WTC11 (cell line): ENCODE measurements at regions not wholly inside any gene's neighbourhood (a gene's known extent, or its start where the extent isn't known, plus 50 kb on each side); places are given as distances from the start of the nearest gene placed in this dataset.

Experiments used
- ELF4 ChIP-seq: sonication (generic); formaldehyde crosslinking; IDR thresholded peaks from 2 replicates; pipeline ENCODE4 v1.8.1; 2022; ENCODE audit warnings: low read depth, mild to moderate bottlenecking, moderate library complexity, missing genetic modification reagents
- GRHL2 ChIP-seq: fragments of 250-450 bp; sonication (Bioruptor Pico); IDR thresholded peaks from 2 replicates; pipeline ENCODE4 v1.8.0; 2022; ENCODE audit warnings: mild to moderate bottlenecking, moderate library complexity; ENCODE audit not compliant: insufficient replicate concordance, severe bottlenecking
- IRF2 ChIP-seq: sonication (generic); formaldehyde crosslinking; IDR thresholded peaks from 2 replicates; pipeline ENCODE4 v1.8.0; 2022; ENCODE audit warnings: low read depth, missing genetic modification reagents, borderline replicate concordance
- NR3C1 ChIP-seq: sonication (generic); formaldehyde crosslinking; conservative IDR thresholded peaks from 2 replicates; pipeline ENCODE4 v1.8.1; 2023; ENCODE audit warnings: low read depth, mild to moderate bottlenecking, missing genetic modification reagents
- OVOL2 ChIP-seq: fragments of 250-450 bp; sonication (Bioruptor Pico); IDR thresholded peaks from 2 replicates; pipeline ENCODE4 v1.9.0; 2021; ENCODE audit warnings: mild to moderate bottlenecking, borderline replicate concordance
- RELA ChIP-seq: sonication (generic); formaldehyde crosslinking; IDR thresholded peaks from 2 replicates; pipeline ENCODE4 v1.8.1; 2022; ENCODE audit warnings: missing genetic modification reagents, mild to moderate bottlenecking, borderline replicate concordance
- SP1 ChIP-seq: sonication (generic); formaldehyde crosslinking; conservative IDR thresholded peaks from 2 replicates; pipeline ENCODE4 v1.8.1; 2022; ENCODE audit warnings: missing genetic modification reagents
- ZNF232 ChIP-seq: sonication (generic); formaldehyde crosslinking; IDR thresholded peaks from 2 replicates; pipeline ENCODE4 v1.8.0; 2022; ENCODE audit warnings: mild to moderate bottlenecking, missing genetic modification reagents
- TF ChIP-seq, protein P1 (sequence below): sonication (generic); formaldehyde crosslinking; IDR thresholded peaks from 2 replicates; pipeline ENCODE4 v1.8.0; 2022; ENCODE audit warnings: missing genetic modification reagents
- TF ChIP-seq, protein P2 (sequence below): fragments of 200-600 bp; IDR thresholded peaks from 2 replicates; pipeline ENCODE4 v1.8.0; 2022; ENCODE audit warnings: antibody characterized with exemption
- TF ChIP-seq, protein P3 (sequence below): sonication (generic); formaldehyde crosslinking; conservative IDR thresholded peaks from 2 replicates; pipeline ENCODE4 v1.8.1; 2023; ENCODE audit warnings: mild to moderate bottlenecking, low read depth, missing genetic modification reagents, moderate library complexity
- TF ChIP-seq, protein P4 (sequence below): sonication (generic); formaldehyde crosslinking; IDR thresholded peaks from 2 replicates; pipeline ENCODE4 v1.8.1; 2023; ENCODE audit warnings: mild to moderate bottlenecking, missing genetic modification reagents
- TF ChIP-seq, protein P5 (sequence below): sonication (generic); formaldehyde crosslinking; IDR thresholded peaks from 2 replicates; pipeline ENCODE4 v1.8.0; 2022; ENCODE audit warnings: mild to moderate bottlenecking, missing genetic modification reagents

DNA sequence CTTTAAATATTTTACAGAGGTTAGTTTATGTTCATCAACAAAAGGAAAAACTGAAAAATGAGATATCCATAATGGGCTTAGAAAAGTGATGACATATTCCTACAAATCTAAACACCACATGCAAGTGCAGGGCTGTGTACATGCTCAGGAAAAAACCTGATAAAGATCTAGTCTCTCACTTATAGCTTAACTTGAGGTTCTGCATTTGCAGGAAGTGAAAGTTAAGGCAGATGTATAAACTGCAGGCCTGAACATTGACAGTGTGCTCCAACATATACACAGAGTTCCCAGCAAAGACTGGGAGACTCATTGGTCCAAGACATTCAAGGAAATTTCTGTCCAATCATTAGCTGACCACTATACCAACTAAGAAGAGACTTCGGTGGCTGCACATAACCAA is 63.8 kb upstream of the RET start:
- TF ChIP-seq NR3C1 (CRISPR knock-in tag) (no peak), SP1 (CRISPR knock-in tag) (no peak), ELF4 (CRISPR knock-in tag) (no peak), ZNF232 (CRISPR knock-in tag) (no peak), IRF2 (CRISPR knock-in tag) (no peak), RELA (CRISPR knock-in tag) (no peak), GRHL2 (CRISPR knock-in tag) (no peak), OVOL2 (CRISPR knock-in tag) (no peak)
- TF ChIP-seq, protein P1, sequence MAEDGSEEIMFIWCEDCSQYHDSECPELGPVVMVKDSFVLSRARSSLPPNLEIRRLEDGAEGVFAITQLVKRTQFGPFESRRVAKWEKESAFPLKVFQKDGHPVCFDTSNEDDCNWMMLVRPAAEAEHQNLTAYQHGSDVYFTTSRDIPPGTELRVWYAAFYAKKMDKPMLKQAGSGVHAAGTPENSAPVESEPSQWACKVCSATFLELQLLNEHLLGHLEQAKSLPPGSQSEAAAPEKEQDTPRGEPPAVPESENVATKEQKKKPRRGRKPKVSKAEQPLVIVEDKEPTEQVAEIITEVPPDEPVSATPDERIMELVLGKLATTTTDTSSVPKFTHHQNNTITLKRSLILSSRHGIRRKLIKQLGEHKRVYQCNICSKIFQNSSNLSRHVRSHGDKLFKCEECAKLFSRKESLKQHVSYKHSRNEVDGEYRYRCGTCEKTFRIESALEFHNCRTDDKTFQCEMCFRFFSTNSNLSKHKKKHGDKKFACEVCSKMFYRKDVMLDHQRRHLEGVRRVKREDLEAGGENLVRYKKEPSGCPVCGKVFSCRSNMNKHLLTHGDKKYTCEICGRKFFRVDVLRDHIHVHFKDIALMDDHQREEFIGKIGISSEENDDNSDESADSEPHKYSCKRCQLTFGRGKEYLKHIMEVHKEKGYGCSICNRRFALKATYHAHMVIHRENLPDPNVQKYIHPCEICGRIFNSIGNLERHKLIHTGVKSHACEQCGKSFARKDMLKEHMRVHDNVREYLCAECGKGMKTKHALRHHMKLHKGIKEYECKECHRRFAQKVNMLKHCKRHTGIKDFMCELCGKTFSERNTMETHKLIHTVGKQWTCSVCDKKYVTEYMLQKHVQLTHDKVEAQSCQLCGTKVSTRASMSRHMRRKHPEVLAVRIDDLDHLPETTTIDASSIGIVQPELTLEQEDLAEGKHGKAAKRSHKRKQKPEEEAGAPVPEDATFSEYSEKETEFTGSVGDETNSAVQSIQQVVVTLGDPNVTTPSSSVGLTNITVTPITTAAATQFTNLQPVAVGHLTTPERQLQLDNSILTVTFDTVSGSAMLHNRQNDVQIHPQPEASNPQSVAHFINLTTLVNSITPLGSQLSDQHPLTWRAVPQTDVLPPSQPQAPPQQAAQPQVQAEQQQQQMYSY = no peak
- TF ChIP-seq, protein P2, sequence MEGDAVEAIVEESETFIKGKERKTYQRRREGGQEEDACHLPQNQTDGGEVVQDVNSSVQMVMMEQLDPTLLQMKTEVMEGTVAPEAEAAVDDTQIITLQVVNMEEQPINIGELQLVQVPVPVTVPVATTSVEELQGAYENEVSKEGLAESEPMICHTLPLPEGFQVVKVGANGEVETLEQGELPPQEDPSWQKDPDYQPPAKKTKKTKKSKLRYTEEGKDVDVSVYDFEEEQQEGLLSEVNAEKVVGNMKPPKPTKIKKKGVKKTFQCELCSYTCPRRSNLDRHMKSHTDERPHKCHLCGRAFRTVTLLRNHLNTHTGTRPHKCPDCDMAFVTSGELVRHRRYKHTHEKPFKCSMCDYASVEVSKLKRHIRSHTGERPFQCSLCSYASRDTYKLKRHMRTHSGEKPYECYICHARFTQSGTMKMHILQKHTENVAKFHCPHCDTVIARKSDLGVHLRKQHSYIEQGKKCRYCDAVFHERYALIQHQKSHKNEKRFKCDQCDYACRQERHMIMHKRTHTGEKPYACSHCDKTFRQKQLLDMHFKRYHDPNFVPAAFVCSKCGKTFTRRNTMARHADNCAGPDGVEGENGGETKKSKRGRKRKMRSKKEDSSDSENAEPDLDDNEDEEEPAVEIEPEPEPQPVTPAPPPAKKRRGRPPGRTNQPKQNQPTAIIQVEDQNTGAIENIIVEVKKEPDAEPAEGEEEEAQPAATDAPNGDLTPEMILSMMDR = no peak
- TF ChIP-seq, protein P3, sequence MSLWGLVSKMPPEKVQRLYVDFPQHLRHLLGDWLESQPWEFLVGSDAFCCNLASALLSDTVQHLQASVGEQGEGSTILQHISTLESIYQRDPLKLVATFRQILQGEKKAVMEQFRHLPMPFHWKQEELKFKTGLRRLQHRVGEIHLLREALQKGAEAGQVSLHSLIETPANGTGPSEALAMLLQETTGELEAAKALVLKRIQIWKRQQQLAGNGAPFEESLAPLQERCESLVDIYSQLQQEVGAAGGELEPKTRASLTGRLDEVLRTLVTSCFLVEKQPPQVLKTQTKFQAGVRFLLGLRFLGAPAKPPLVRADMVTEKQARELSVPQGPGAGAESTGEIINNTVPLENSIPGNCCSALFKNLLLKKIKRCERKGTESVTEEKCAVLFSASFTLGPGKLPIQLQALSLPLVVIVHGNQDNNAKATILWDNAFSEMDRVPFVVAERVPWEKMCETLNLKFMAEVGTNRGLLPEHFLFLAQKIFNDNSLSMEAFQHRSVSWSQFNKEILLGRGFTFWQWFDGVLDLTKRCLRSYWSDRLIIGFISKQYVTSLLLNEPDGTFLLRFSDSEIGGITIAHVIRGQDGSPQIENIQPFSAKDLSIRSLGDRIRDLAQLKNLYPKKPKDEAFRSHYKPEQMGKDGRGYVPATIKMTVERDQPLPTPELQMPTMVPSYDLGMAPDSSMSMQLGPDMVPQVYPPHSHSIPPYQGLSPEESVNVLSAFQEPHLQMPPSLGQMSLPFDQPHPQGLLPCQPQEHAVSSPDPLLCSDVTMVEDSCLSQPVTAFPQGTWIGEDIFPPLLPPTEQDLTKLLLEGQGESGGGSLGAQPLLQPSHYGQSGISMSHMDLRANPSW (CRISPR knock-in tag) = no peak
- TF ChIP-seq, protein P4, sequence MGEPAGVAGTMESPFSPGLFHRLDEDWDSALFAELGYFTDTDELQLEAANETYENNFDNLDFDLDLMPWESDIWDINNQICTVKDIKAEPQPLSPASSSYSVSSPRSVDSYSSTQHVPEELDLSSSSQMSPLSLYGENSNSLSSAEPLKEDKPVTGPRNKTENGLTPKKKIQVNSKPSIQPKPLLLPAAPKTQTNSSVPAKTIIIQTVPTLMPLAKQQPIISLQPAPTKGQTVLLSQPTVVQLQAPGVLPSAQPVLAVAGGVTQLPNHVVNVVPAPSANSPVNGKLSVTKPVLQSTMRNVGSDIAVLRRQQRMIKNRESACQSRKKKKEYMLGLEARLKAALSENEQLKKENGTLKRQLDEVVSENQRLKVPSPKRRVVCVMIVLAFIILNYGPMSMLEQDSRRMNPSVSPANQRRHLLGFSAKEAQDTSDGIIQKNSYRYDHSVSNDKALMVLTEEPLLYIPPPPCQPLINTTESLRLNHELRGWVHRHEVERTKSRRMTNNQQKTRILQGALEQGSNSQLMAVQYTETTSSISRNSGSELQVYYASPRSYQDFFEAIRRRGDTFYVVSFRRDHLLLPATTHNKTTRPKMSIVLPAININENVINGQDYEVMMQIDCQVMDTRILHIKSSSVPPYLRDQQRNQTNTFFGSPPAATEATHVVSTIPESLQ (CRISPR knock-in tag) = no peak
- TF ChIP-seq, protein P5, sequence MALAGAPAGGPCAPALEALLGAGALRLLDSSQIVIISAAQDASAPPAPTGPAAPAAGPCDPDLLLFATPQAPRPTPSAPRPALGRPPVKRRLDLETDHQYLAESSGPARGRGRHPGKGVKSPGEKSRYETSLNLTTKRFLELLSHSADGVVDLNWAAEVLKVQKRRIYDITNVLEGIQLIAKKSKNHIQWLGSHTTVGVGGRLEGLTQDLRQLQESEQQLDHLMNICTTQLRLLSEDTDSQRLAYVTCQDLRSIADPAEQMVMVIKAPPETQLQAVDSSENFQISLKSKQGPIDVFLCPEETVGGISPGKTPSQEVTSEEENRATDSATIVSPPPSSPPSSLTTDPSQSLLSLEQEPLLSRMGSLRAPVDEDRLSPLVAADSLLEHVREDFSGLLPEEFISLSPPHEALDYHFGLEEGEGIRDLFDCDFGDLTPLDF (CRISPR knock-in tag) = no peak
